ENCODE measurements at regions not wholly inside any gene's neighbourhood (a gene's known extent, or its start where the extent isn't known, plus 50 kb on each side); places are given as distances from the start of the nearest gene placed in this dataset.

- TF ChIP-seq EZH2phosphoT487 (IDR thresholded peaks at IDR 0.05; ENCODE audit: insufficient read depth, low read depth): no peak
- no peak for TF ChIP-seq EZH2 (IDR thresholded peaks at IDR 0.05; ENCODE audit: insufficient read depth, poor library complexity, severe bottlenecking)
These were observed 189.4 kb upstream of the AHR start for GRCh38 chr7:17109020-17109419.
